BJ (cell line): ENCODE measurements at regions not wholly inside any gene's neighbourhood (a gene's known extent, or its start where the extent isn't known, plus 50 kb on each side); places are given as distances from the start of the nearest gene placed in this dataset.

ENCODE experiments used
- CTCF ChIA-PET: fragments of 350-600 bp; formaldehyde crosslinking; extraction: SDS; loops from one replicate; lab custom pipeline; 2021; ENCODE audit warnings: antibody characterized with exemption, inconsistent platforms; lab: Yijun Ruan, JAX
- POLR2A ChIA-PET: fragments of 300-600 bp; sonication (Branson Sonifier 250); formaldehyde crosslinking; extraction: SDS; loops from one replicate; lab custom pipeline; 2021; ENCODE audit warnings: antibody characterized with exemption; lab: Charles Lee
- DNase-seq: peaks from one replicate; pipeline ENCODE4 v3.0.0-alpha.2; 2011; ENCODE audit warnings: low read depth
- H3K27me3 ChIP-seq: 2 replicates; pipeline ENCODE4 v1.6.0; 2011; ENCODE audit warnings: low read length; ENCODE audit not compliant: control insufficient read depth, insufficient read depth
- H3K36me3 ChIP-seq: 2 replicates; pipeline ENCODE4 v1.5.1; 2011; ENCODE audit warnings: low read length; ENCODE audit not compliant: control insufficient read depth, insufficient read depth
- H3K4me3 ChIP-seq: 2 replicates; pipeline ENCODE4 v1.5.1; 2011; ENCODE audit warnings: low read depth, mild to moderate bottlenecking, control low read depth, low read length
- TF ChIP-seq, protein P1 (sequence below): IDR thresholded peaks from 2 replicates; pipeline ENCODE4 v1.5.1; 2011; ENCODE audit warnings: low read depth, mild to moderate bottlenecking, control low read depth, inconsistent platforms, low read length, moderate library complexity; ENCODE audit not compliant: insufficient read depth

DNA sequence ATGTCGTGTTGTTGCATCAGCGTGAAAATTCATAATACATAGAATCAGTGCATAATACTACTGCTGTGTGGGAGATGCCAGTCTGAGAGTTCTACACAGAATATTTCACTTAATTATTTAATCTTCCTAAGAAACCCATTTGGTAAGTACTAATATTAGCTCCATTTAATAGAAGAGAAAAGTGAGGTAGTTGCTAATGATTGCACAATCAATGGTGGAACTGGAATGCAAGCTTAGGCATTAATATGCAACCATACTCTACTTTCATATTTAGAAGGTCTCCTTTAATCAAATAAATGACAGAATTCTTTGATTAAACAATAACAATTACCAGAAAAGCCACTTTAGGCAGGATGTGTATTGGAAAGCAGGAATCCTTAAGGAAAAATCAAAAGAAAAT, 660.7 kb upstream of the PHF14 start:
- Histone ChIP-seq H3K36me3 (no peaks in the 10 kb centered on the region), H3K4me3 (no peak overlapping the region), H3K27me3 (no peaks in the 10 kb centered on the region)
- POLR2A ChIA-PET, result no interaction called here
- TF ChIP-seq, protein P1, sequence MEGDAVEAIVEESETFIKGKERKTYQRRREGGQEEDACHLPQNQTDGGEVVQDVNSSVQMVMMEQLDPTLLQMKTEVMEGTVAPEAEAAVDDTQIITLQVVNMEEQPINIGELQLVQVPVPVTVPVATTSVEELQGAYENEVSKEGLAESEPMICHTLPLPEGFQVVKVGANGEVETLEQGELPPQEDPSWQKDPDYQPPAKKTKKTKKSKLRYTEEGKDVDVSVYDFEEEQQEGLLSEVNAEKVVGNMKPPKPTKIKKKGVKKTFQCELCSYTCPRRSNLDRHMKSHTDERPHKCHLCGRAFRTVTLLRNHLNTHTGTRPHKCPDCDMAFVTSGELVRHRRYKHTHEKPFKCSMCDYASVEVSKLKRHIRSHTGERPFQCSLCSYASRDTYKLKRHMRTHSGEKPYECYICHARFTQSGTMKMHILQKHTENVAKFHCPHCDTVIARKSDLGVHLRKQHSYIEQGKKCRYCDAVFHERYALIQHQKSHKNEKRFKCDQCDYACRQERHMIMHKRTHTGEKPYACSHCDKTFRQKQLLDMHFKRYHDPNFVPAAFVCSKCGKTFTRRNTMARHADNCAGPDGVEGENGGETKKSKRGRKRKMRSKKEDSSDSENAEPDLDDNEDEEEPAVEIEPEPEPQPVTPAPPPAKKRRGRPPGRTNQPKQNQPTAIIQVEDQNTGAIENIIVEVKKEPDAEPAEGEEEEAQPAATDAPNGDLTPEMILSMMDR, result no peak
- CTCF ChIA-PET, result no interaction called here
- no peak for DNase-seq

DNA sequence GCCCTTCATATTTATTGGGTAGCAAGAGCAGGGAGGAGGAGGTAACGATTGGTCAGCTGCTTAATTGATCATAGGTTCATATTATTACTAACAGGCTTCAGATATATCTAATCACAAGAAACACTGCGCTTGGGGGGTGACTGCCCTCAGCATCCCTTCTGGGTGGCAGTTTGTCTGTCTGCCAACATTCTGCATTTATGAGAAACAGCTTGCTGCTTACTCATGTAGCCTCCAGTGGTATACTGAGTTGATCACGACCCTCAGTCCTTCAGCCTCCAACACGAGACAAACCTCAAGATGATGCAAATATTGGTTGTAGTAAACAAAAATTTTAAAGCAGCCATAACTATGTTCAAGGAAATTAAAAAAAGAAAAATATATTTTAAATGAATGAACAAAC, 657.8 kb upstream of the PHF14 start:
- Histone ChIP-seq H3K4me3 (no peak overlapping the region), H3K36me3 (no peaks in the 10 kb centered on the region), H3K27me3 (no peaks in the 10 kb centered on the region)
- ChIA-PET POLR2A (no interaction called here), CTCF (no interaction called here)
- DNase-seq, result no peak
- TF ChIP-seq, protein P1, result no peak

DNA sequence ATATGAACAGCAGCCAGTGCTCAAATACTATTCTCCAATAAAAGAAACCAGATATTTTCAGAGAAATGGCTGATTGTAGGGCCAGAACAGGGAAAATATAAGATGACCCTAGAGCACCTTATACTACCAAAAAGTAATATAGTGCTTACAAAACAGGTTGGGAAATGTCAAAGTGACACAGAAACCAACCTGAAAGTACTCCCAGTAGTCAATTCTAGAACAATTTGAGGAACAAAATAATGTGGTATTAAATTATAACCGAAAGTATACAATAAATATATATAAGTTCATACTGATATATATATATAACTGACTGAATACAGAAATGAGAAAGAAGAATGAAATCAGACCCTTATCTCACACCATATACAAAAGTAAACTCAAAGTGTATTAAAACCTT, 657.2 kb upstream of the PHF14 start:
- TF ChIP-seq, protein P1, result no peak
- Histone ChIP-seq H3K36me3 (no peaks in the 10 kb centered on the region), H3K4me3 (no peak overlapping the region), H3K27me3 (no peaks in the 10 kb centered on the region)
- no peak for DNase-seq
- POLR2A ChIA-PET, result no interaction called here
- CTCF ChIA-PET, result no interaction called here

DNA sequence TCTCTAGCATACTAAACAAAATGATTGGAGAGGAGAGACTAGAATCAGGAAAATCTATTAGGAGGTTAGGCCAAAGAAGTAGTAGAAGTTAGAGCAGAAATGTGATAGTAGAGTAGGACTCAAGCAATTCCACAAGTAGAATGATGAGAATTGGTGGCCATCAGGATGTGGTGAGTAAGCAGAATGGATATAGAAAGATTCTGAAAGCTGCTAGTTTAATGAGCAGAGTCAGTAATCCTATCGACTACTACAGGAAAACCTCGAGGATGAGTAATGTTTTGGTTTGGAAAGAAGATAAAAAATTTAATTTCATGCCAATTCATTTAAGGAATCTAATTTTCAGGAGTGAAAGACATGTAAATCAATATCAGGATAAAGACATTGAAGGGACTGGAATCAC, 648.3 kb upstream of the PHF14 start:
- no peaks in the 10 kb centered on the region for H3K27me3 ChIP-seq
- POLR2A ChIA-PET, result no interaction called here
- DNase-seq, result no peak
- TF ChIP-seq, protein P1, result no peak
- no peak overlapping the region for H3K4me3 ChIP-seq
- H3K36me3 ChIP-seq, result no peaks in the 10 kb centered on the region
- CTCF ChIA-PET, result no interaction called here

DNA sequence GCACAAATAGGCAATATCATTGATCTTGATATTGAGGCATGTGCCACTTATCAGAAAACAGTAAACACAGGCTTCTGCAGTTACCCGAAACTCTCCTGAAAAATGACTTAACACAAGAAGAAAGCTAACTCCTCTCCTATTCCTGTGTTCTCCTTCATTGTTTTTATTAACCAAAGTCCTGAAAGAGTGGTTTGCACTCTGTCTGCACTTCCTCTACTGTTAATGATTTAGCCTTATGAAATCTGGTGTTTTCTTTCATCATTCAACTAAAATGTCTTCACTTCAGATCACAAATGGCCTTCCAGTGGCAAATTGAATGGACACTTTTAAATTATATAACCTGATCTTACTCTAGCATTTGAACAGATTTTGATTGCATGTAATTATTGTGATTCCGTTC, 630.6 kb upstream of the PHF14 start:
- TF ChIP-seq, protein P1, result no peak

More for the DNA sequence above, 630.6 kb upstream of the PHF14 start:
- H3K27me3 ChIP-seq, result no peaks in the 10 kb centered on the region
- CTCF ChIA-PET, result no interaction called here
- POLR2A ChIA-PET, result no interaction called here
- no peaks in the 10 kb centered on the region for H3K36me3 ChIP-seq
- no peak for DNase-seq
- no peak overlapping the region for H3K4me3 ChIP-seq
